C4-2B (cell line): ENCODE measurements at regions not wholly inside any gene's neighbourhood (a gene's known extent, or its start where the extent isn't known, plus 50 kb on each side); places are given as distances from the start of the nearest gene placed in this dataset.

Source experiments
- ZFX ChIP-seq: fragments of 450-650 bp; IDR thresholded peaks from 2 replicates; pipeline ENCODE4 v1.6.1; 2017
- TF ChIP-seq, protein P1 (sequence below): fragments of 450-650 bp; conservative IDR thresholded peaks from 2 replicates; pipeline ENCODE4 v1.5.1; 2017; ENCODE audit warnings: mild to moderate bottlenecking

- TF ChIP-seq, protein P1, sequence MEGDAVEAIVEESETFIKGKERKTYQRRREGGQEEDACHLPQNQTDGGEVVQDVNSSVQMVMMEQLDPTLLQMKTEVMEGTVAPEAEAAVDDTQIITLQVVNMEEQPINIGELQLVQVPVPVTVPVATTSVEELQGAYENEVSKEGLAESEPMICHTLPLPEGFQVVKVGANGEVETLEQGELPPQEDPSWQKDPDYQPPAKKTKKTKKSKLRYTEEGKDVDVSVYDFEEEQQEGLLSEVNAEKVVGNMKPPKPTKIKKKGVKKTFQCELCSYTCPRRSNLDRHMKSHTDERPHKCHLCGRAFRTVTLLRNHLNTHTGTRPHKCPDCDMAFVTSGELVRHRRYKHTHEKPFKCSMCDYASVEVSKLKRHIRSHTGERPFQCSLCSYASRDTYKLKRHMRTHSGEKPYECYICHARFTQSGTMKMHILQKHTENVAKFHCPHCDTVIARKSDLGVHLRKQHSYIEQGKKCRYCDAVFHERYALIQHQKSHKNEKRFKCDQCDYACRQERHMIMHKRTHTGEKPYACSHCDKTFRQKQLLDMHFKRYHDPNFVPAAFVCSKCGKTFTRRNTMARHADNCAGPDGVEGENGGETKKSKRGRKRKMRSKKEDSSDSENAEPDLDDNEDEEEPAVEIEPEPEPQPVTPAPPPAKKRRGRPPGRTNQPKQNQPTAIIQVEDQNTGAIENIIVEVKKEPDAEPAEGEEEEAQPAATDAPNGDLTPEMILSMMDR = no peak
- TF ChIP-seq ZFX = no peak
These were observed 125.4 kb upstream of the TMCC3 start for GRCh38 chr12:94775710-94776109.
